ENCODE measurements at regions not wholly inside any gene's neighbourhood (a gene's known extent, or its start where the extent isn't known, plus 50 kb on each side); places are given as distances from the start of the nearest gene placed in this dataset.
A peak's percentile ranks its signal among the peaks of the same experiment; 100 is the strongest.
"Not testable (repeated sequence)": the region's sequence is repeated elsewhere in the genome, so short reads cannot be mapped to it uniquely, and the experiment has no call there.

GRCh38 chr13:37209621-37210580 is 104.4 kb upstream of the CSNK1A1L start:
- peak; percentile 38 for DNase-seq

GRCh38 chr13:37207691-37208451 is 102.4 kb upstream of the CSNK1A1L start:
- no peak for DNase-seq

- peak; percentile 38 for DNase-seq
Observed at GRCh38 chr13:37202264-37202663, 96.8 kb upstream of the CSNK1A1L start.

GRCh38 chr13:37201081-37201480 is 95.6 kb upstream of the CSNK1A1L start:
- no peak for DNase-seq

- DNase-seq = no peak
Observed at GRCh38 chr13:37198629-37199028, 93.2 kb upstream of the CSNK1A1L start.

GRCh38 chr13:37195621-37196020 is 90.2 kb upstream of the CSNK1A1L start:
- peak; percentile 49 for DNase-seq

GRCh38 chr13:37194428-37194861 is 89.0 kb upstream of the CSNK1A1L start:
- peak; percentile 94 for DNase-seq

- DNase-seq = peak; percentile 78
Observed at GRCh38 chr13:37192956-37193355, 87.5 kb upstream of the CSNK1A1L start.

- DNase-seq = peak; percentile 81
Observed at GRCh38 chr13:37187621-37188020, 82.2 kb upstream of the CSNK1A1L start.

GRCh38 chr13:37187105-37187504 is 81.6 kb upstream of the CSNK1A1L start:
- DNase-seq = peak; percentile 53

GRCh38 chr13:37181620-37182019 is 76.2 kb upstream of the CSNK1A1L start:
- no peak for DNase-seq

GRCh38 chr13:37179645-37180044 is 74.2 kb upstream of the CSNK1A1L start:
- peak; percentile 28 for DNase-seq

GRCh38 chr13:37177125-37177524 is 71.7 kb upstream of the CSNK1A1L start:
- no peak for DNase-seq

- DNase-seq = peak; percentile 92
Observed at GRCh38 chr13:37175996-37176395, 70.5 kb upstream of the CSNK1A1L start.

- peak; percentile 96 for DNase-seq
Observed at GRCh38 chr13:37173214-37173613, 67.8 kb upstream of the CSNK1A1L start.

- not testable (repeated sequence) for DNase-seq
Observed at GRCh38 chr13:37172226-37172625, 66.8 kb upstream of the CSNK1A1L start.

GRCh38 chr13:37168926-37169325 is 63.5 kb upstream of the CSNK1A1L start:
- DNase-seq = no peak

GRCh38 chr13:37168151-37168550 is 62.7 kb upstream of the CSNK1A1L start:
- no peak for DNase-seq

GRCh38 chr13:37164635-37165034 is 59.2 kb upstream of the CSNK1A1L start:
- no peak for DNase-seq

GRCh38 chr13:37163641-37164265 is 58.3 kb upstream of the CSNK1A1L start:
- peak; percentile 60 for DNase-seq

- no peak for DNase-seq
Observed at GRCh38 chr13:37158481-37158880, 53.0 kb upstream of the CSNK1A1L start.

- not testable (repeated sequence) for DNase-seq
Observed at GRCh38 chr13:37155613-37156097, 50.2 kb upstream of the CSNK1A1L start.
